Liver (tissue), 8 donors: ENCODE measurements at regions not wholly inside any gene's neighbourhood (a gene's known extent, or its start where the extent isn't known, plus 50 kb on each side); places are given as distances from the start of the nearest gene placed in this dataset.

Source experiments
- DNase-seq: peaks from one replicate; pipeline ENCODE4 v3.0.0-alpha.2; 2017; ENCODE audit warnings: low spot score
- H3K27ac ChIP-seq, 2 donors: one replicate each; pipeline ENCODE4 v1.7.0; 2013; ENCODE audit warnings: inconsistent platforms in 2 of 2, low read length in 2 of 2, control low read depth in 1 of 2, low read depth in 1 of 2, mild to moderate bottlenecking in 1 of 2
- H3K27me3 ChIP-seq, 4 donors: one replicate each; pipeline versions ENCODE4 v1.6.1 to v1.7.0; 2013; ENCODE audit warnings: low read length in 3 of 4, inconsistent platforms in 1 of 4, mild to moderate bottlenecking in 1 of 4, moderate library complexity in 1 of 4; ENCODE audit not compliant: control insufficient read depth in 4 of 4, insufficient read depth in 4 of 4
- H3K36me3 ChIP-seq, 4 donors: one replicate each; pipeline versions ENCODE4 v1.6.1 to v1.7.0; 2013; ENCODE audit warnings: low read length in 3 of 4, mild to moderate bottlenecking in 3 of 4, low read depth in 1 of 4, moderate library complexity in 1 of 4; ENCODE audit not compliant: control insufficient read depth in 4 of 4, insufficient read depth in 3 of 4
- H3K4me1 ChIP-seq, 4 donors: one replicate each; pipeline versions ENCODE4 v1.6.1 to v1.7.0; 2013; ENCODE audit warnings: low read length in 3 of 4, mild to moderate bottlenecking in 3 of 4, moderate library complexity in 1 of 4; ENCODE audit not compliant: control insufficient read depth in 4 of 4, insufficient read depth in 4 of 4
- H3K4me3 ChIP-seq, 3 donors: one replicate each; pipeline versions ENCODE4 v1.6.1 to v1.7.0; 2013; ENCODE audit warnings: low read length in 3 of 3, control low read depth in 1 of 3, low read depth in 1 of 3, mild to moderate bottlenecking in 1 of 3
- H3K9ac ChIP-seq, 2 donors: one replicate each; pipeline ENCODE4 v1.7.0; 2013; ENCODE audit warnings: low read length in 2 of 2, mild to moderate bottlenecking in 2 of 2, moderate library complexity in 2 of 2, control low read depth in 1 of 2, low read depth in 1 of 2
- H3K9me3 ChIP-seq, 4 donors: one replicate each; pipeline versions ENCODE4 v1.6.1 to v1.7.0; 2013; ENCODE audit warnings: low read length in 3 of 4; ENCODE audit not compliant: control insufficient read depth in 4 of 4
- FOXA1 ChIP-seq: IDR thresholded peaks from 2 replicates; pipeline ENCODE4 v1.6.1; 2016; ENCODE audit warnings: antibody characterized with exemption
- HNF4A ChIP-seq, 2 donors: conservative IDR thresholded peaks; 2 replicates each; pipeline ENCODE4 v1.6.1; 2016; ENCODE audit warnings: antibody characterized with exemption in 2 of 2, mild to moderate bottlenecking in 2 of 2
- JUND ChIP-seq, 2 donors: IDR thresholded peaks; 2 replicates each; pipeline ENCODE4 v1.6.1; 2016; ENCODE audit warnings: antibody characterized with exemption in 2 of 2
- NR2F2 ChIP-seq: IDR thresholded peaks from 2 replicates; pipeline ENCODE4 v1.6.1; 2016; ENCODE audit warnings: antibody characterized with exemption
- RAD21 ChIP-seq, 2 donors: IDR thresholded peaks; 2 replicates each; pipeline ENCODE4 v1.6.1; 2016; ENCODE audit warnings: antibody characterized with exemption in 2 of 2, mild to moderate bottlenecking in 2 of 2
- RXRA ChIP-seq, 2 donors: IDR thresholded peaks; 2 replicates each; pipeline ENCODE4 v1.6.1; 2017 to 2018; ENCODE audit warnings: antibody characterized with exemption in 2 of 2, mild to moderate bottlenecking in 1 of 2
- SP1 ChIP-seq: IDR thresholded peaks from 2 replicates; pipeline ENCODE4 v1.6.1; 2018; ENCODE audit warnings: antibody characterized with exemption, mild to moderate bottlenecking
- TAF1 ChIP-seq: conservative IDR thresholded peaks from 2 replicates; pipeline ENCODE4 v1.6.1; 2016; ENCODE audit warnings: antibody characterized with exemption, mild to moderate bottlenecking
- YY1 ChIP-seq: IDR thresholded peaks from 2 replicates; pipeline ENCODE4 v1.6.1; 2016; ENCODE audit warnings: antibody characterized with exemption, mild to moderate bottlenecking
- WGBS: extraction: QIAGEN DNeasy Blood & Tissue Kit; methylation state at CpG from one replicate; pipeline ENCODE4 v1.1.7; 2013; 5-methylcytosine and 5-hydroxymethylcytosine counted together
- TF ChIP-seq, protein P1 (sequence below): fragments of 150-350 bp; IDR thresholded peaks from 2 replicates; pipeline ENCODE4 v1.5.1; 2017; ENCODE audit warnings: improper control_type of control experiment, low read depth, low read length; ENCODE audit not compliant: missing input control
- TF ChIP-seq, protein P2 (sequence below): IDR thresholded peaks from 2 replicates; pipeline ENCODE4 v1.6.1; 2016; ENCODE audit warnings: antibody characterized with exemption
- TF ChIP-seq, protein P3 (sequence below): IDR thresholded peaks from 2 replicates; pipeline ENCODE4 v1.6.1; 2016; ENCODE audit warnings: antibody characterized with exemption
- TF ChIP-seq, protein P4 (sequence below): IDR thresholded peaks from 2 replicates; pipeline ENCODE4 v1.6.1; 2016; ENCODE audit warnings: antibody characterized with exemption, mild to moderate bottlenecking
- donor health status: healthy.
- donor health status: healthy.
- donor health status: healthy.
- donor health status: healthy.
- donor health status: healthy.

DNA sequence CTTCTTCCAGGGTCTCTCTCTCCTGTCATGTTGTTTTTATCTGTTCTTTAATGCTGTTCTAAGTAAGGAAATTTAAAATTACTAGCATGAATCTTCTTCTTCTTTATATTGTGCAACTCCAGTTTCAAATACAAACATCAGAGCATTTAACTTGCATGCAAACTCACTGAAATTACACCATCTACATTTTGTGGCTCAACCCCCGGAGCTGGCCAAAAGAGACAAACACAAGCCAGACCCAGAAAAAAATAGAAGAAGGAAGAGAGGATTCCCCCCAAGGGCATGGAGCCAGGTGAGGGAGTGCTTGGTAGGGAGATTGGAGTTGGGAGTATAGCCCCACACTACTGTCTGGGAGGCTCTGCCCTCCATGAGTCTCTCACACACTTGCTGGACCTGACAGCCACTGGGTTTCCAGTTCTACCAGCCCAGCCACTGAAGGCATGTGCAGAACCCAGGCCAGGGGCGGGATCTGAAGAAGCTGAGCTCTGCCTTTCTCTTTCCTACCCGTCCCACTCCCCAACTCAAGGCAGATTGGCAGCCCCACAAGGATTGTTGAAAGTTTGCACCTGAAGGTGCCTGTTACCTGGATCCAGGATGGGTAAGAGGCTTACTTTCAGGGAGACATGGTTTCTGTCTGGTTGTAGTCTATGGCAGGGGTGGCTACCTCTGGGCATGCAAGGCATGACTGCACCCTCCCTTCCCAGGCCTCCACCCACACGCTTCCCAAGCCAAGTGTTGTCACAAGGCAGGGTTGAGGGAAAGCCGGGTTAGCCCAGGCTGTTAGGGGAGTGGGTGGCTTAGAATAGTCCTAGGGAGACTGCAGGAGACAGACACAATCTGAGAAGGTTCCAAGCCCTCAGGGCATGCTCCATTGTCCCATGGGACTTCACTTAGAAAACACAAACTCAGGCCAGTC is 297.2 kb downstream of the TGFB2 start:
- Histone ChIP-seq H3K9ac (no peak overlapping the region), H3K27me3 (no peaks in the 10 kb centered on the region), H3K4me3 (no peak overlapping the region), H3K27ac (no peak overlapping the region), H3K36me3 (no peaks in the 10 kb centered on the region), H3K4me1 (no peaks in the 10 kb centered on the region), H3K9me3 (peaks cover 0 to 2% (median 0%) of the 10 kb centered on the region in 4 donors)
- TF ChIP-seq, protein P1, sequence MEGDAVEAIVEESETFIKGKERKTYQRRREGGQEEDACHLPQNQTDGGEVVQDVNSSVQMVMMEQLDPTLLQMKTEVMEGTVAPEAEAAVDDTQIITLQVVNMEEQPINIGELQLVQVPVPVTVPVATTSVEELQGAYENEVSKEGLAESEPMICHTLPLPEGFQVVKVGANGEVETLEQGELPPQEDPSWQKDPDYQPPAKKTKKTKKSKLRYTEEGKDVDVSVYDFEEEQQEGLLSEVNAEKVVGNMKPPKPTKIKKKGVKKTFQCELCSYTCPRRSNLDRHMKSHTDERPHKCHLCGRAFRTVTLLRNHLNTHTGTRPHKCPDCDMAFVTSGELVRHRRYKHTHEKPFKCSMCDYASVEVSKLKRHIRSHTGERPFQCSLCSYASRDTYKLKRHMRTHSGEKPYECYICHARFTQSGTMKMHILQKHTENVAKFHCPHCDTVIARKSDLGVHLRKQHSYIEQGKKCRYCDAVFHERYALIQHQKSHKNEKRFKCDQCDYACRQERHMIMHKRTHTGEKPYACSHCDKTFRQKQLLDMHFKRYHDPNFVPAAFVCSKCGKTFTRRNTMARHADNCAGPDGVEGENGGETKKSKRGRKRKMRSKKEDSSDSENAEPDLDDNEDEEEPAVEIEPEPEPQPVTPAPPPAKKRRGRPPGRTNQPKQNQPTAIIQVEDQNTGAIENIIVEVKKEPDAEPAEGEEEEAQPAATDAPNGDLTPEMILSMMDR: no peak
- TF ChIP-seq SP1: no peak
- TF ChIP-seq YY1: no peak
- TF ChIP-seq JUND (IDR thresholded peaks at IDR 0.05): no peak
- TF ChIP-seq TAF1: no peak
- no peak for TF ChIP-seq RXRA (IDR thresholded peaks at IDR 0.05)
- TF ChIP-seq, protein P2, sequence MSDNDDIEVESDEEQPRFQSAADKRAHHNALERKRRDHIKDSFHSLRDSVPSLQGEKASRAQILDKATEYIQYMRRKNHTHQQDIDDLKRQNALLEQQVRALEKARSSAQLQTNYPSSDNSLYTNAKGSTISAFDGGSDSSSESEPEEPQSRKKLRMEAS: no peak
- no peak for TF ChIP-seq HNF4A (conservative IDR thresholded peaks at IDR 0.05)
- TF ChIP-seq, protein P3, sequence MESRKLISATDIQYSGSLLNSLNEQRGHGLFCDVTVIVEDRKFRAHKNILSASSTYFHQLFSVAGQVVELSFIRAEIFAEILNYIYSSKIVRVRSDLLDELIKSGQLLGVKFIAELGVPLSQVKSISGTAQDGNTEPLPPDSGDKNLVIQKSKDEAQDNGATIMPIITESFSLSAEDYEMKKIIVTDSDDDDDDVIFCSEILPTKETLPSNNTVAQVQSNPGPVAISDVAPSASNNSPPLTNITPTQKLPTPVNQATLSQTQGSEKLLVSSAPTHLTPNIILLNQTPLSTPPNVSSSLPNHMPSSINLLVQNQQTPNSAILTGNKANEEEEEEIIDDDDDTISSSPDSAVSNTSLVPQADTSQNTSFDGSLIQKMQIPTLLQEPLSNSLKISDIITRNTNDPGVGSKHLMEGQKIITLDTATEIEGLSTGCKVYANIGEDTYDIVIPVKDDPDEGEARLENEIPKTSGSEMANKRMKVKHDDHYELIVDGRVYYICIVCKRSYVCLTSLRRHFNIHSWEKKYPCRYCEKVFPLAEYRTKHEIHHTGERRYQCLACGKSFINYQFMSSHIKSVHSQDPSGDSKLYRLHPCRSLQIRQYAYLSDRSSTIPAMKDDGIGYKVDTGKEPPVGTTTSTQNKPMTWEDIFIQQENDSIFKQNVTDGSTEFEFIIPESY: no peak
- WGBS: 76% methylated on average over 5 of the region's 5 CpGs
- no peak for DNase-seq

DNA sequence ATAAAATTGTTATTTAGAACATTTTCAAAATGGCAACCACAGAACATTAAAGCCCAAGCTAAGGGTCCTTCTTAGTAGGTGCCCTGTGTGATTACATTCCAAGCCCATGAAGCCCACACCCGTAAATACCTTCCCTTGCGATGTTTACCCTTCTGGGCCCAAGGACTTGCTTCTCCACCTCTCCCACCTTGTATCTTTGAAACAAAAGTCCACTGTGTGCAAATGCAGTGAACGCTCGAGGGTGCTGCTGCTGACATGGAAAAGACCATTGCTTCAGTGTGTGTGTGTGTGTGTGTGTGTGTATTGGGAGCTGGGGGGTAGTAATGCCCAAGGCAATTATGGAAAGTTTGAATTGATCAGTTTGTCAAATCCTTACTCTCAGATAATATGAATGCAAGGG is 298.1 kb downstream of the TGFB2 start:
- no peak overlapping the region for H3K27ac ChIP-seq
- no peak overlapping the region for H3K9ac ChIP-seq
- H3K9me3 ChIP-seq: peaks cover 0 to 2% (median 0%) of the 10 kb centered on the region in 4 donors
- no peak for DNase-seq
- no peaks in the 10 kb centered on the region for H3K4me1 ChIP-seq
- TF ChIP-seq RXRA (IDR thresholded peaks at IDR 0.05) (no peak), YY1 (no peak), NR2F2 (no peak), SP1 (no peak), RAD21 (IDR thresholded peaks at IDR 0.05) (no peak), FOXA1 (no peak), HNF4A (conservative IDR thresholded peaks at IDR 0.05) (no peak)
- TF ChIP-seq, protein P4, sequence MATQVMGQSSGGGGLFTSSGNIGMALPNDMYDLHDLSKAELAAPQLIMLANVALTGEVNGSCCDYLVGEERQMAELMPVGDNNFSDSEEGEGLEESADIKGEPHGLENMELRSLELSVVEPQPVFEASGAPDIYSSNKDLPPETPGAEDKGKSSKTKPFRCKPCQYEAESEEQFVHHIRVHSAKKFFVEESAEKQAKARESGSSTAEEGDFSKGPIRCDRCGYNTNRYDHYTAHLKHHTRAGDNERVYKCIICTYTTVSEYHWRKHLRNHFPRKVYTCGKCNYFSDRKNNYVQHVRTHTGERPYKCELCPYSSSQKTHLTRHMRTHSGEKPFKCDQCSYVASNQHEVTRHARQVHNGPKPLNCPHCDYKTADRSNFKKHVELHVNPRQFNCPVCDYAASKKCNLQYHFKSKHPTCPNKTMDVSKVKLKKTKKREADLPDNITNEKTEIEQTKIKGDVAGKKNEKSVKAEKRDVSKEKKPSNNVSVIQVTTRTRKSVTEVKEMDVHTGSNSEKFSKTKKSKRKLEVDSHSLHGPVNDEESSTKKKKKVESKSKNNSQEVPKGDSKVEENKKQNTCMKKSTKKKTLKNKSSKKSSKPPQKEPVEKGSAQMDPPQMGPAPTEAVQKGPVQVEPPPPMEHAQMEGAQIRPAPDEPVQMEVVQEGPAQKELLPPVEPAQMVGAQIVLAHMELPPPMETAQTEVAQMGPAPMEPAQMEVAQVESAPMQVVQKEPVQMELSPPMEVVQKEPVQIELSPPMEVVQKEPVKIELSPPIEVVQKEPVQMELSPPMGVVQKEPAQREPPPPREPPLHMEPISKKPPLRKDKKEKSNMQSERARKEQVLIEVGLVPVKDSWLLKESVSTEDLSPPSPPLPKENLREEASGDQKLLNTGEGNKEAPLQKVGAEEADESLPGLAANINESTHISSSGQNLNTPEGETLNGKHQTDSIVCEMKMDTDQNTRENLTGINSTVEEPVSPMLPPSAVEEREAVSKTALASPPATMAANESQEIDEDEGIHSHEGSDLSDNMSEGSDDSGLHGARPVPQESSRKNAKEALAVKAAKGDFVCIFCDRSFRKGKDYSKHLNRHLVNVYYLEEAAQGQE: no peak
- TF ChIP-seq, protein P3: no peak
- TF ChIP-seq, protein P2: no peak
- WGBS: 89% methylated on average over 4 of the region's 4 CpGs
- H3K36me3 ChIP-seq: no peaks in the 10 kb centered on the region
- H3K27me3 ChIP-seq: no peaks in the 10 kb centered on the region
- no peak overlapping the region for H3K4me3 ChIP-seq
